GM12878 (cell line): ENCODE measurements at regions not wholly inside any gene's neighbourhood (a gene's known extent, or its start where the extent isn't known, plus 50 kb on each side); places are given as distances from the start of the nearest gene placed in this dataset.

Experiments used
- ATF2 ChIP-seq: IDR thresholded peaks from 2 replicates; pipeline ENCODE4 v1.6.1; 2012; ENCODE audit warnings: low read length, inconsistent platforms
- BHLHE40 ChIP-seq, 2 experiments: fragments of 450-650 bp in 1 of 2; IDR thresholded peaks; 2 replicates each; pipeline ENCODE4 v1.6.1; 2011 to 2017; ENCODE audit warnings: low read depth in 2 of 2, borderline replicate concordance in 1 of 2, improper control_type of control experiment in 1 of 2, low read length in 1 of 2, mild to moderate bottlenecking in 1 of 2
- CTCF ChIP-seq, 3 experiments: IDR thresholded peaks in 2 of 3; conservative IDR thresholded peaks in 1 of 3; 2 replicates each; pipeline ENCODE4 v1.5.1; 2011; ENCODE audit warnings: low read depth in 3 of 3, low read length in 3 of 3, mild to moderate bottlenecking in 3 of 3, control low read depth in 2 of 3, moderate library complexity in 2 of 3, inconsistent platforms in 1 of 3, mixed read lengths in 1 of 3; ENCODE audit not compliant: control insufficient read depth in 2 of 3, insufficient read depth in 1 of 3; ENCODE audit errors: extremely low read depth in 1 of 3
- E2F4 ChIP-seq: IDR thresholded peaks from 2 replicates; pipeline ENCODE4 v1.6.1; 2012; ENCODE audit warnings: low read depth, low read length, improper control_type of control experiment
- EGR1 ChIP-seq, 2 experiments: IDR thresholded peaks; 1 replicate in 1 of 2; 2 replicates in 1 of 2; pipeline ENCODE4 v1.6.1; 2011 to 2012; ENCODE audit warnings: low read depth in 2 of 2, low read length in 2 of 2, borderline replicate concordance in 1 of 2, mild to moderate bottlenecking in 1 of 2, moderate library complexity in 1 of 2
- HDAC6 ChIP-seq: fragments of 200-600 bp; sonication (generic); IDR thresholded peaks from one replicate; pipeline ENCODE4 v1.8.0; 2017; ENCODE audit warnings: antibody characterized with exemption; ENCODE audit not compliant: unreplicated experiment
- NR2C2 ChIP-seq: IDR thresholded peaks from 2 replicates; pipeline ENCODE4 v1.6.1; 2011; ENCODE audit warnings: borderline replicate concordance, low read depth; ENCODE audit not compliant: control insufficient read depth, insufficient read length
- POLR2A ChIP-seq: IDR thresholded peaks from 2 replicates; pipeline ENCODE4 v1.6.1; 2011; ENCODE audit warnings: low read depth, mild to moderate bottlenecking, low read length
- POLR2AphosphoS5 ChIP-seq: IDR thresholded peaks from 2 replicates; pipeline ENCODE4 v1.6.1; 2011; ENCODE audit warnings: mild to moderate bottlenecking, low read length, inconsistent platforms
- RCOR1 ChIP-seq: conservative IDR thresholded peaks from 2 replicates; pipeline ENCODE4 v1.6.1; 2012; ENCODE audit warnings: low read depth, low read length, improper control_type of control experiment
- REST ChIP-seq: IDR thresholded peaks from 2 replicates; pipeline ENCODE4 v1.6.1; 2012; ENCODE audit warnings: mild to moderate bottlenecking, low read depth, low read length
- SMAD1 ChIP-seq: fragments of 450-650 bp; IDR thresholded peaks from 2 replicates; pipeline ENCODE4 v1.6.1; 2018; ENCODE audit warnings: mild to moderate bottlenecking, low read depth; ENCODE audit not compliant: partially characterized antibody
- YY1 ChIP-seq: IDR thresholded peaks from 2 replicates; pipeline ENCODE4 v1.6.1; 2011; ENCODE audit warnings: low read depth, mild to moderate bottlenecking, low read length
- ZNF207 ChIP-seq: fragments of 450-650 bp; IDR thresholded peaks from 2 replicates; pipeline ENCODE4 v1.6.1; 2014; ENCODE audit warnings: antibody characterized with exemption, mild to moderate bottlenecking, borderline replicate concordance

GRCh38 chr2:172253190-172254052 lies 150.7 kb upstream of the DLX2 start:
- no peak for TF ChIP-seq ZNF207
- TF ChIP-seq EGR1 (IDR thresholded peaks at IDR 0.05; ENCODE audit: borderline replicate concordance in 1 of 2, low read depth in 2 of 2, low read length in 2 of 2): no peak
- no peak for TF ChIP-seq E2F4
- TF ChIP-seq BHLHE40 (IDR thresholded peaks at IDR 0.05; ENCODE audit: borderline replicate concordance in 1 of 2, low read depth in 2 of 2, low read length in 1 of 2): no peak
- no peak for TF ChIP-seq HDAC6
- TF ChIP-seq CTCF (IDR thresholded peaks at IDR 0.05 in 2 of 3, conservative IDR thresholded peaks at IDR 0.05 in 1 of 3; ENCODE audit: control insufficient read depth in 2 of 3, extremely low read depth in 1 of 3, insufficient read depth in 1 of 3, low read depth in 3 of 3, low read length in 3 of 3): no peak
- no peak for TF ChIP-seq YY1
- no peak for TF ChIP-seq ATF2
- no peak for TF ChIP-seq POLR2AphosphoS5
- no peak for TF ChIP-seq SMAD1
- TF ChIP-seq REST: no peak
- TF ChIP-seq POLR2A: no peak
- no peak for TF ChIP-seq RCOR1
- no peak for TF ChIP-seq NR2C2
